ENCODE measurements at regions not wholly inside any gene's neighbourhood (a gene's known extent, or its start where the extent isn't known, plus 50 kb on each side); places are given as distances from the start of the nearest gene placed in this dataset.
"Not testable (repeated sequence)": the region's sequence is repeated elsewhere in the genome, so short reads cannot be mapped to it uniquely, and the experiment has no call there.

DNA sequence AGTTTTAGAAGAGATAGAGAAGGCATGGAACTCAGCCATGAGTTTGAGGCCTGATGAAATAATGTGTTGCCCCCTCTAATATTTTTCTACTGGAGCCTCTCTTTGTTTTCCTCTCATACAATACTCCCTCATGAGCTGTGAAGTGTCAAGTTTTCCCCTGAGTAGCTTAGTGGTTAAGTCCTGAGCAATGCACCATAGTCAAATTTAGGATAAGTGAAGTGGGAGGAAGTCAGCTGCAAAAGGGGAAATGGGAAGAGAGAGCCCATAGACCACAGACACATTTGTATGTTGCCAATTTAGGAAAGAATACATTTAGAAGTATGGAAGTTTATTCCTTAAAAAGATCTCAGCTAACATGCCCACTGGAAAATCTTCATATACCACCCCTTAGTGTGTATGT lies 171.5 kb upstream of the NREP start:
- Histone ChIP-seq H3K4me1 (ENCODE audit: control insufficient read depth, insufficient read depth, low read length) (peaks cover 62% of the 10 kb centered on the region), H3K9me3 (replicated peaks; ENCODE audit: low read length) (no peaks in the 10 kb centered on the region), H3K27me3 (ENCODE audit: control insufficient read depth, insufficient read depth, low read length) (no peaks in the 10 kb centered on the region), H3K36me3 (ENCODE audit: insufficient read depth, low read length) (no peaks in the 10 kb centered on the region), H3K4me2 (ENCODE audit: low read length) (no peak overlapping the region), H3K9ac (ENCODE audit: low read depth, low read length) (no peak overlapping the region), H3K4me3 (ENCODE audit: low read length) (no peak overlapping the region)

DNA sequence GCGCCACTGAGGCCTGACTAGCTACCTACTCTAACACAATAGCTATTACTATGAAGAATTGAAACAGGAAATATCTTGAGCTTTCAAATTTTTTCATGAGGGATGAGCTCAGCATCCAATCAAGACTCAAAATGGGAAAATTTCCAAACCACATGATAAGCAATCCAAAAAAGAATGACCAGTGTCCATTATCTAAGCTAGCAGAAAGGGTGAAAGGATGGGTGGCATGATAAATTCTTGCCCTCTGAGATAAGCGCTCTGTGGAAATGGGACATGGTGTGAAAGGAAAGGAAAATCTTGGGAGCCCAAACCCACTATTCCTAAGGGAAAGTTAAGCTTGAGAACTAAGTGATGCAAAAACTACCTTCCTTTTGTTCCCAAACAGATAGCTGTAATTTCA lies 170.2 kb upstream of the NREP start:
- H3K4me1 ChIP-seq (ENCODE audit: control insufficient read depth, insufficient read depth, low read length) = peaks cover 49% of the 10 kb centered on the region
- no peaks in the 10 kb centered on the region for H3K9me3 ChIP-seq (replicated peaks; ENCODE audit: low read length)
- no peak overlapping the region for H3K4me3 ChIP-seq (ENCODE audit: low read length)
- H3K4me2 ChIP-seq (ENCODE audit: low read length) = no peak overlapping the region
- H3K27me3 ChIP-seq (ENCODE audit: control insufficient read depth, insufficient read depth, low read length) = no peaks in the 10 kb centered on the region
- H3K36me3 ChIP-seq (ENCODE audit: insufficient read depth, low read length) = no peaks in the 10 kb centered on the region
- no peak overlapping the region for H3K9ac ChIP-seq (ENCODE audit: low read depth, low read length)

DNA sequence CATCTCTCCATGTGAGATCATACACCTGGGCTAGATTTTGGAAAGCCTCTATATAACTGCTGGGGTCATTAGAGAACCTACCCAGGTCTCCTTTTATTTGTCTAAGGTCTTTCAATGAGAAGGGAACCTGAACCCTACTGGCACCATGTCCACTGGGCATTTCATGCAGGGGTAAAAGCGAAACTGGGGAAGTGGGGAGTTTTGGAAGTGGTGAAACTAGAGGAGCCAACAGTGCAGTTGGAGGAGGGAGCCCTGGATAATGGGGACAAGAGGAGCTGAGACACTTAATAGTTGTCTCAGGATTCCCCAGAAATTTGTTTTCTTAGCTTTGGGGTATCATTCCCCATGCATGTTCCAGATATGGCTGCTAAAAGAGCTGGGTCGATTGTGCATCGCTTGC lies 169.0 kb upstream of the NREP start:
- no peaks in the 10 kb centered on the region for H3K27me3 ChIP-seq (ENCODE audit: control insufficient read depth, insufficient read depth, low read length)
- H3K4me2 ChIP-seq (ENCODE audit: low read length) = no peak overlapping the region
- no peak overlapping the region for H3K4me3 ChIP-seq (ENCODE audit: low read length)
- peaks cover 37% of the 10 kb centered on the region for H3K4me1 ChIP-seq (ENCODE audit: control insufficient read depth, insufficient read depth, low read length)
- H3K9ac ChIP-seq (ENCODE audit: low read depth, low read length) = no peak overlapping the region
- H3K36me3 ChIP-seq (ENCODE audit: insufficient read depth, low read length) = no peaks in the 10 kb centered on the region
- H3K9me3 ChIP-seq (replicated peaks; ENCODE audit: low read length) = no peaks in the 10 kb centered on the region

- Histone ChIP-seq H3K4me1 (ENCODE audit: control insufficient read depth, insufficient read depth, low read length) (peaks cover 5% of the 10 kb centered on the region), H3K36me3 (ENCODE audit: insufficient read depth, low read length) (no peaks in the 10 kb centered on the region), H3K9me3 (replicated peaks; ENCODE audit: low read length) (no peaks in the 10 kb centered on the region), H3K9ac (ENCODE audit: low read depth, low read length) (no peak overlapping the region), H3K27me3 (ENCODE audit: control insufficient read depth, insufficient read depth, low read length) (no peaks in the 10 kb centered on the region), H3K4me2 (ENCODE audit: low read length) (no peak overlapping the region), H3K4me3 (ENCODE audit: low read length) (no peak overlapping the region)
Measured at GRCh38 chr5:111922344-111922743, 165.3 kb upstream of the NREP start.

GRCh38 chr5:111921691-111922090 lies 164.7 kb upstream of the NREP start:
- not testable (repeated sequence) for H3K9me3 ChIP-seq (replicated peaks; ENCODE audit: low read length); H3K4me3 ChIP-seq (ENCODE audit: low read length); H3K9ac ChIP-seq (ENCODE audit: low read depth, low read length); H3K27me3 ChIP-seq (ENCODE audit: control insufficient read depth, insufficient read depth, low read length); H3K36me3 ChIP-seq (ENCODE audit: insufficient read depth, low read length); H3K4me1 ChIP-seq (ENCODE audit: control insufficient read depth, insufficient read depth, low read length); H3K4me2 ChIP-seq (ENCODE audit: low read length)

- no peaks in the 10 kb centered on the region for H3K4me1 ChIP-seq (ENCODE audit: control insufficient read depth, insufficient read depth, low read length)
- no peak overlapping the region for H3K4me3 ChIP-seq (ENCODE audit: low read length)
- H3K36me3 ChIP-seq (ENCODE audit: insufficient read depth, low read length) = no peaks in the 10 kb centered on the region
- H3K4me2 ChIP-seq (ENCODE audit: low read length) = no peak overlapping the region
- no peaks in the 10 kb centered on the region for H3K9me3 ChIP-seq (replicated peaks; ENCODE audit: low read length)
- no peak overlapping the region for H3K9ac ChIP-seq (ENCODE audit: low read depth, low read length)
- no peaks in the 10 kb centered on the region for H3K27me3 ChIP-seq (ENCODE audit: control insufficient read depth, insufficient read depth, low read length)
Measured at GRCh38 chr5:111914966-111915636, 158.1 kb upstream of the NREP start.

- Histone ChIP-seq H3K36me3 (ENCODE audit: insufficient read depth, low read length) (no peaks in the 10 kb centered on the region), H3K4me3 (ENCODE audit: low read length) (no peak overlapping the region), H3K4me2 (ENCODE audit: low read length) (no peak overlapping the region), H3K27me3 (ENCODE audit: control insufficient read depth, insufficient read depth, low read length) (no peaks in the 10 kb centered on the region), H3K9me3 (replicated peaks; ENCODE audit: low read length) (no peaks in the 10 kb centered on the region), H3K9ac (ENCODE audit: low read depth, low read length) (no peak overlapping the region), H3K4me1 (ENCODE audit: control insufficient read depth, insufficient read depth, low read length) (no peaks in the 10 kb centered on the region)
Measured at GRCh38 chr5:111902436-111902835, 145.4 kb upstream of the NREP start.

GRCh38 chr5:111901296-111901695 lies 144.3 kb upstream of the NREP start:
- Histone ChIP-seq H3K9ac (ENCODE audit: low read depth, low read length) (no peak overlapping the region), H3K9me3 (replicated peaks; ENCODE audit: low read length) (no peaks in the 10 kb centered on the region), H3K4me3 (ENCODE audit: low read length) (no peak overlapping the region), H3K4me2 (ENCODE audit: low read length) (no peak overlapping the region), H3K36me3 (ENCODE audit: insufficient read depth, low read length) (no peaks in the 10 kb centered on the region), H3K4me1 (ENCODE audit: control insufficient read depth, insufficient read depth, low read length) (no peaks in the 10 kb centered on the region), H3K27me3 (ENCODE audit: control insufficient read depth, insufficient read depth, low read length) (no peaks in the 10 kb centered on the region)

- Histone ChIP-seq H3K4me2 (ENCODE audit: low read length) (no peak overlapping the region), H3K27me3 (ENCODE audit: control insufficient read depth, insufficient read depth, low read length) (no peaks in the 10 kb centered on the region)
Measured at GRCh38 chr5:111892949-111893348, 136.0 kb upstream of the NREP start.

DNA sequence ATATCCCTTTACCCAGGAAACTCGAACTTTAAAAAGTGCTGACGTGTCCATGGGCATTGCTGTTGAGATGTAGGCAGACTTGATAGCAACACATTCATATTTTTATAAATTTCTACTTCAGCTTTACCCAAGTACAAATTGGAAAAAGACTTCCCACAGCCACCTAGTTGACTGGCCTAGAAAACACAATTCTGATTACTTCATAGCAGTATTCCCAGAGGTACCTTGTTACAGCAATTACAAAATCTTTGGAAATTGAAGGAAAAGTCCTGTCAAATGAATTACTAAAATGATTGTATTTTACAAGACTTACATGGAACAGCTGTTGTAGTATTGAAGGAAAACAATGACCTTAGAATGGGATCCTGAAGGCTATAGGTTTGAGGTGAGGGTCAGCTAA lies 130.7 kb upstream of the NREP start:
- no peak overlapping the region for H3K4me2 ChIP-seq (ENCODE audit: low read length)
- H3K36me3 ChIP-seq (ENCODE audit: insufficient read depth, low read length) = no peaks in the 10 kb centered on the region
- H3K27me3 ChIP-seq (ENCODE audit: control insufficient read depth, insufficient read depth, low read length) = no peaks in the 10 kb centered on the region
- no peaks in the 10 kb centered on the region for H3K9me3 ChIP-seq (replicated peaks; ENCODE audit: low read length)
- H3K4me3 ChIP-seq (ENCODE audit: low read length) = no peak overlapping the region
- peaks cover 3% of the 10 kb centered on the region for H3K4me1 ChIP-seq (ENCODE audit: control insufficient read depth, insufficient read depth, low read length)
- H3K9ac ChIP-seq (ENCODE audit: low read depth, low read length) = no peak overlapping the region

More at GRCh38 chr5:111892949-111893348, 136.0 kb upstream of the NREP start:
- Histone ChIP-seq H3K4me3 (ENCODE audit: low read length) (no peak overlapping the region), H3K9me3 (replicated peaks; ENCODE audit: low read length) (no peaks in the 10 kb centered on the region), H3K9ac (ENCODE audit: low read depth, low read length) (peak overlapping the region; percentile 23), H3K36me3 (ENCODE audit: insufficient read depth, low read length) (no peaks in the 10 kb centered on the region), H3K4me1 (ENCODE audit: control insufficient read depth, insufficient read depth, low read length) (peaks cover 10% of the 10 kb centered on the region)

GRCh38 chr5:111869681-111870080 lies 112.7 kb upstream of the NREP start:
- Histone ChIP-seq H3K4me3 (ENCODE audit: low read length) (no peak overlapping the region), H3K9ac (ENCODE audit: low read depth, low read length) (no peak overlapping the region), H3K36me3 (ENCODE audit: insufficient read depth, low read length) (no peaks in the 10 kb centered on the region), H3K27me3 (ENCODE audit: control insufficient read depth, insufficient read depth, low read length) (no peaks in the 10 kb centered on the region), H3K4me2 (ENCODE audit: low read length) (no peak overlapping the region), H3K9me3 (replicated peaks; ENCODE audit: low read length) (no peaks in the 10 kb centered on the region), H3K4me1 (ENCODE audit: control insufficient read depth, insufficient read depth, low read length) (peaks cover 4% of the 10 kb centered on the region)

DNA sequence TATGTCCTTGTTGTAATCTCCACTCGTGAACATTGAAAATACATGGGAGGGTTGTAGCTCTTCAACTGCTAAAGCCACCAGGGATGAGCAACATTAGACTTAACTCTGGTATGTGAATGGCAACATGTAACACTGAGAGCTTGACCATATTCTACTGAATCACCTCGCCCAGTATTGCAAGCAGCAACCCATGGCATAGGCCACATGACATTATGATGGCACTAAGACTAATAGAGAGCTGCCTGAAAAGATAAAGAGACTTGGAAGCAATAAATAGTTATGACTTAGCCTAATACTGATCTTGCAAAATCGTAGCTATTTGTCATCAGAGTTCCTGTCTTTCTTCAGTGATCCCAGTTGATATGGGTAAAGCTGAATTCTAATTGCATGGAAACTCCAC lies 108.4 kb upstream of the NREP start:
- no peaks in the 10 kb centered on the region for H3K36me3 ChIP-seq (ENCODE audit: insufficient read depth, low read length)
- no peaks in the 10 kb centered on the region for H3K9me3 ChIP-seq (replicated peaks; ENCODE audit: low read length)
- no peaks in the 10 kb centered on the region for H3K27me3 ChIP-seq (ENCODE audit: control insufficient read depth, insufficient read depth, low read length)
- H3K4me2 ChIP-seq (ENCODE audit: low read length) = no peak overlapping the region
- H3K4me3 ChIP-seq (ENCODE audit: low read length) = no peak overlapping the region
- no peak overlapping the region for H3K9ac ChIP-seq (ENCODE audit: low read depth, low read length)
- peaks cover 4% of the 10 kb centered on the region for H3K4me1 ChIP-seq (ENCODE audit: control insufficient read depth, insufficient read depth, low read length)

All from skeletal muscle satellite cell (primary cell).